ENCODE measurements at regions not wholly inside any gene's neighbourhood (a gene's known extent, or its start where the extent isn't known, plus 50 kb on each side); places are given as distances from the start of the nearest gene placed in this dataset.

GRCh38 chr6:142624978-142625715 is 319.8 kb downstream of the HIVEP2 start:
- no peaks in the 10 kb centered on the region for H3K9me3 ChIP-seq (ENCODE audit: control insufficient read depth, insufficient read depth, low read depth, low read length)
- H3K4me1 ChIP-seq (ENCODE audit: control insufficient read depth, insufficient read depth, low read length): no peaks in the 10 kb centered on the region
- no peaks in the 10 kb centered on the region for H3K36me3 ChIP-seq (ENCODE audit: control insufficient read depth in 2 of 2, insufficient read depth in 1 of 2, low read length in 2 of 2)
- ChIA-PET CTCF (no interaction called here), POLR2A (no interaction called here)
- no peak overlapping the region for H3K27ac ChIP-seq (ENCODE audit: extremely low read depth, low read depth, low read length)
- no peak overlapping the region for H3K4me3 ChIP-seq (ENCODE audit: low read depth, low read length)
- TF ChIP-seq ZNF580 (tag by site-specific recombination; IDR thresholded peaks at IDR 0.05) (no peak), ZNF155 (tag by site-specific recombination; IDR thresholded peaks at IDR 0.05) (no peak), SP2 (tag by site-specific recombination; IDR thresholded peaks at IDR 0.05) (no peak), ZNF555 (tag by site-specific recombination; conservative IDR thresholded peaks at IDR 0.05) (no peak), ZNF692 (tag by site-specific recombination; IDR thresholded peaks at IDR 0.05) (no peak), ZNF19 (tag by site-specific recombination; IDR thresholded peaks at IDR 0.05; ENCODE audit: low read depth) (no peak), ZNF24 (tag by site-specific recombination; IDR thresholded peaks at IDR 0.05) (no peak), ZNF37A (tag by site-specific recombination; IDR thresholded peaks at IDR 0.05) (no peak), ZNF677 (tag by site-specific recombination; IDR thresholded peaks at IDR 0.05) (no peak), SETDB1 (IDR thresholded peaks at IDR 0.05; ENCODE audit: insufficient read length, low read length) (no peak), ZNF184 (tag by site-specific recombination; IDR thresholded peaks at IDR 0.05) (no peak), ZNF610 (tag by site-specific recombination; IDR thresholded peaks at IDR 0.05; ENCODE audit: borderline replicate concordance) (no peak)
- TF ChIP-seq, protein P1, sequence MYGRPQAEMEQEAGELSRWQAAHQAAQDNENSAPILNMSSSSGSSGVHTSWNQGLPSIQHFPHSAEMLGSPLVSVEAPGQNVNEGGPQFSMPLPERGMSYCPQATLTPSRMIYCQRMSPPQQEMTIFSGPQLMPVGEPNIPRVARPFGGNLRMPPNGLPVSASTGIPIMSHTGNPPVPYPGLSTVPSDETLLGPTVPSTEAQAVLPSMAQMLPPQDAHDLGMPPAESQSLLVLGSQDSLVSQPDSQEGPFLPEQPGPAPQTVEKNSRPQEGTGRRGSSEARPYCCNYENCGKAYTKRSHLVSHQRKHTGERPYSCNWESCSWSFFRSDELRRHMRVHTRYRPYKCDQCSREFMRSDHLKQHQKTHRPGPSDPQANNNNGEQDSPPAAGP (tag by site-specific recombination; IDR thresholded peaks at IDR 0.05): no peak

DNA sequence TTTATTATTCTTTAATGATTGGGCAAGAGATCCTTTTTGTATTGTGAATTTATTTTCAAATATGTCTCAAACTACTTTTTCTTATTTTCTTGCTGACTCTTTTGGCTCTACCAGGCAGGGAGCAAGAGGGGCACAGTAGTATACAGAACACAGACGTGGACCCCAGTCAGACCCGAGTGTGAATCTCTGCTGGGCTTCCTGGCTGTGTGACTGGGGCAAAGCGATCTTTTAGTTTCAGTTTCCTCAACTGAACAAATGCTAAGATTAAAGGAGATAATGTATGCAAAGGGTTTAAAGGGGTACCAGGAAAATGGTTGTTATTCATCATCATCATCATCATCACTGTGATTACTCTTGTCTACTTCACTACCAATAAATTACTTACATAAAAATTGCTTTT is 317.5 kb downstream of the HIVEP2 start:
- H3K27ac ChIP-seq (ENCODE audit: extremely low read depth, low read depth, low read length): no peak overlapping the region
- H3K4me3 ChIP-seq (ENCODE audit: low read depth, low read length): no peak overlapping the region
- no peaks in the 10 kb centered on the region for H3K36me3 ChIP-seq (ENCODE audit: control insufficient read depth in 2 of 2, insufficient read depth in 1 of 2, low read length in 2 of 2)
- H3K9me3 ChIP-seq (ENCODE audit: control insufficient read depth, insufficient read depth, low read depth, low read length): no peaks in the 10 kb centered on the region
- POLR2A ChIA-PET: interaction anchor here (0.7 kb wide), 1 partner anchor 155 kb away, joined by 3 read pairs; no protein-coding TSS in a partner anchor
- TF ChIP-seq ZSCAN16 (tag by site-specific recombination; IDR thresholded peaks at IDR 0.05): no peak
- TF ChIP-seq, protein P2, sequence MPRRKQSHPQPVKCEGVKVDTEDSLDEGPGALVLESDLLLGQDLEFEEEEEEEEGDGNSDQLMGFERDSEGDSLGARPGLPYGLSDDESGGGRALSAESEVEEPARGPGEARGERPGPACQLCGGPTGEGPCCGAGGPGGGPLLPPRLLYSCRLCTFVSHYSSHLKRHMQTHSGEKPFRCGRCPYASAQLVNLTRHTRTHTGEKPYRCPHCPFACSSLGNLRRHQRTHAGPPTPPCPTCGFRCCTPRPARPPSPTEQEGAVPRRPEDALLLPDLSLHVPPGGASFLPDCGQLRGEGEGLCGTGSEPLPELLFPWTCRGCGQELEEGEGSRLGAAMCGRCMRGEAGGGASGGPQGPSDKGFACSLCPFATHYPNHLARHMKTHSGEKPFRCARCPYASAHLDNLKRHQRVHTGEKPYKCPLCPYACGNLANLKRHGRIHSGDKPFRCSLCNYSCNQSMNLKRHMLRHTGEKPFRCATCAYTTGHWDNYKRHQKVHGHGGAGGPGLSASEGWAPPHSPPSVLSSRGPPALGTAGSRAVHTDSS (tag by site-specific recombination; IDR thresholded peaks at IDR 0.05): peak; percentile 29; the same call in 1 of the 2 replicates
- no peaks in the 10 kb centered on the region for H3K4me1 ChIP-seq (ENCODE audit: control insufficient read depth, insufficient read depth, low read length)
- CTCF ChIA-PET: no interaction called here

- TF ChIP-seq ZNF843 (tag by site-specific recombination; IDR thresholded peaks at IDR 0.05) (no peak), SCRT2 (tag by site-specific recombination; IDR thresholded peaks at IDR 0.05) (no peak), ZNF548 (tag by site-specific recombination; IDR thresholded peaks at IDR 0.05) (no peak)
- Histone ChIP-seq H3K36me3 (ENCODE audit: control insufficient read depth in 2 of 2, insufficient read depth in 1 of 2, low read length in 2 of 2) (no peaks in the 10 kb centered on the region), H3K4me3 (ENCODE audit: low read depth, low read length) (no peak overlapping the region), H3K4me1 (ENCODE audit: control insufficient read depth, insufficient read depth, low read length) (no peaks in the 10 kb centered on the region), H3K9me3 (ENCODE audit: control insufficient read depth, insufficient read depth, low read depth, low read length) (no peaks in the 10 kb centered on the region), H3K27ac (ENCODE audit: extremely low read depth, low read depth, low read length) (no peak overlapping the region)
- CTCF ChIA-PET: interaction anchor here (0.7 to 1.2 kb wide), 2 partner anchors 157 to 486 kb away, joined by 3 to 4 read pairs; no protein-coding TSS in a partner anchor
- POLR2A ChIA-PET: no interaction called here
Observed at GRCh38 chr6:142631517-142632385, 313.2 kb downstream of the HIVEP2 start.

Data from HEK293 (cell line).